GM12878 (cell line): ENCODE measurements at regions not wholly inside any gene's neighbourhood (a gene's known extent, or its start where the extent isn't known, plus 50 kb on each side); places are given as distances from the start of the nearest gene placed in this dataset.

ENCODE experiments used
- BHLHE40 ChIP-seq, 2 experiments: fragments of 450-650 bp in 1 of 2; IDR thresholded peaks; 2 replicates each; pipeline ENCODE4 v1.6.1; 2011 to 2017; ENCODE audit warnings: low read depth in 2 of 2, borderline replicate concordance in 1 of 2, improper control_type of control experiment in 1 of 2, low read length in 1 of 2, mild to moderate bottlenecking in 1 of 2
- CREM ChIP-seq: IDR thresholded peaks from 2 replicates; pipeline ENCODE4 v1.6.1; 2014; ENCODE audit warnings: antibody characterized with exemption, low read depth
- DPF2 ChIP-seq: fragments of 450-650 bp; IDR thresholded peaks from 2 replicates; pipeline ENCODE4 v1.6.1; 2017; ENCODE audit warnings: mild to moderate bottlenecking
- IRF5 ChIP-seq: fragments of 450-650 bp; IDR thresholded peaks from 2 replicates; pipeline ENCODE4 v1.6.1; 2017; ENCODE audit warnings: borderline replicate concordance
- JUNB ChIP-seq: IDR thresholded peaks from 2 replicates; pipeline ENCODE4 v1.6.1; 2016; ENCODE audit warnings: antibody characterized with exemption, mild to moderate bottlenecking
- KDM1A ChIP-seq: fragments of 200-600 bp; sonication (generic); IDR thresholded peaks from 2 replicates; pipeline ENCODE4 v1.6.1; 2016; ENCODE audit warnings: borderline replicate concordance
- MXI1 ChIP-seq: fragments of 150-350 bp; IDR thresholded peaks from 2 replicates; pipeline ENCODE4 v1.6.1; 2011; ENCODE audit warnings: low read depth, mild to moderate bottlenecking, inconsistent platforms, low read length, improper control_type of control experiment
- PAX8 ChIP-seq: fragments of 450-650 bp; IDR thresholded peaks from 2 replicates; pipeline ENCODE4 v1.6.1; 2017; ENCODE audit warnings: mild to moderate bottlenecking, moderate library complexity
- POLR2A ChIP-seq: IDR thresholded peaks from 2 replicates; pipeline ENCODE4 v1.6.1; 2011; ENCODE audit warnings: low read depth, mild to moderate bottlenecking, low read length
- POLR2AphosphoS5 ChIP-seq: IDR thresholded peaks from 2 replicates; pipeline ENCODE4 v1.6.1; 2011; ENCODE audit warnings: mild to moderate bottlenecking, low read length, inconsistent platforms
- REST ChIP-seq: IDR thresholded peaks from 2 replicates; pipeline ENCODE4 v1.6.1; 2012; ENCODE audit warnings: mild to moderate bottlenecking, low read depth, low read length
- ZBED1 ChIP-seq: IDR thresholded peaks from 2 replicates; pipeline ENCODE4 v1.6.1; 2016; ENCODE audit warnings: borderline replicate concordance
- TF ChIP-seq, protein P1 (sequence below), 3 experiments: IDR thresholded peaks in 2 of 3; conservative IDR thresholded peaks in 1 of 3; 2 replicates each; pipeline ENCODE4 v1.5.1; 2011; ENCODE audit warnings: low read depth in 3 of 3, low read length in 3 of 3, mild to moderate bottlenecking in 3 of 3, control low read depth in 2 of 3, moderate library complexity in 2 of 3, inconsistent platforms in 1 of 3, mixed read lengths in 1 of 3; ENCODE audit not compliant: control insufficient read depth in 2 of 3, insufficient read depth in 1 of 3; ENCODE audit errors: extremely low read depth in 1 of 3
- TF ChIP-seq, protein P2 (sequence below): fragments of 450-650 bp; IDR thresholded peaks from 2 replicates; pipeline ENCODE4 v1.6.1; 2017; ENCODE audit warnings: mild to moderate bottlenecking, moderate library complexity

DNA sequence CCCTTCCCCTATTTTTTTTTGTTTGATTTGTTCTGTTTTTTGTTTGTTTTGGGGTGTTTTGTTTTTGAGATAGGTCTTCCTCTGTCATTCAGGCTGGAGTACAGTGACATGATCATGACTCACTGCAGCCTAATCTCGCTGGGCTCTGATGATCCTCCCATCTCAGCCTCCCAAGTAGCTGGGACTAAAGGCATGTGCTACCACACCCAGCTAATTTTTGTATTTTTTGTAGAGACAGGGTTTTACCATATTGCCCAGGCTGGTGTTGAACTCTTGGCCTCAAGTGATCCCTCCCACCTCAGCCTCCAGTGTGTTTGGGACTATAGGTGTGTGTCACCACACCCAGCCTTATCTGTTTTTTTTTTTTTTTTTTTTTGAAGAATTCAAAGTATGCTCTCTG, 605.4 kb downstream of the DNAH5 start:
- TF ChIP-seq, protein P1, sequence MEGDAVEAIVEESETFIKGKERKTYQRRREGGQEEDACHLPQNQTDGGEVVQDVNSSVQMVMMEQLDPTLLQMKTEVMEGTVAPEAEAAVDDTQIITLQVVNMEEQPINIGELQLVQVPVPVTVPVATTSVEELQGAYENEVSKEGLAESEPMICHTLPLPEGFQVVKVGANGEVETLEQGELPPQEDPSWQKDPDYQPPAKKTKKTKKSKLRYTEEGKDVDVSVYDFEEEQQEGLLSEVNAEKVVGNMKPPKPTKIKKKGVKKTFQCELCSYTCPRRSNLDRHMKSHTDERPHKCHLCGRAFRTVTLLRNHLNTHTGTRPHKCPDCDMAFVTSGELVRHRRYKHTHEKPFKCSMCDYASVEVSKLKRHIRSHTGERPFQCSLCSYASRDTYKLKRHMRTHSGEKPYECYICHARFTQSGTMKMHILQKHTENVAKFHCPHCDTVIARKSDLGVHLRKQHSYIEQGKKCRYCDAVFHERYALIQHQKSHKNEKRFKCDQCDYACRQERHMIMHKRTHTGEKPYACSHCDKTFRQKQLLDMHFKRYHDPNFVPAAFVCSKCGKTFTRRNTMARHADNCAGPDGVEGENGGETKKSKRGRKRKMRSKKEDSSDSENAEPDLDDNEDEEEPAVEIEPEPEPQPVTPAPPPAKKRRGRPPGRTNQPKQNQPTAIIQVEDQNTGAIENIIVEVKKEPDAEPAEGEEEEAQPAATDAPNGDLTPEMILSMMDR (IDR thresholded peaks at IDR 0.05 in 2 of 3, conservative IDR thresholded peaks at IDR 0.05 in 1 of 3; ENCODE audit: control insufficient read depth in 2 of 3, extremely low read depth in 1 of 3, insufficient read depth in 1 of 3, low read depth in 3 of 3, low read length in 3 of 3), result no peak
- TF ChIP-seq IRF5, result no peak
- no peak for TF ChIP-seq CREM
- no peak for TF ChIP-seq JUNB
- TF ChIP-seq PAX8, result no peak
- TF ChIP-seq KDM1A, result no peak
- TF ChIP-seq MXI1, result no peak
- TF ChIP-seq, protein P2, sequence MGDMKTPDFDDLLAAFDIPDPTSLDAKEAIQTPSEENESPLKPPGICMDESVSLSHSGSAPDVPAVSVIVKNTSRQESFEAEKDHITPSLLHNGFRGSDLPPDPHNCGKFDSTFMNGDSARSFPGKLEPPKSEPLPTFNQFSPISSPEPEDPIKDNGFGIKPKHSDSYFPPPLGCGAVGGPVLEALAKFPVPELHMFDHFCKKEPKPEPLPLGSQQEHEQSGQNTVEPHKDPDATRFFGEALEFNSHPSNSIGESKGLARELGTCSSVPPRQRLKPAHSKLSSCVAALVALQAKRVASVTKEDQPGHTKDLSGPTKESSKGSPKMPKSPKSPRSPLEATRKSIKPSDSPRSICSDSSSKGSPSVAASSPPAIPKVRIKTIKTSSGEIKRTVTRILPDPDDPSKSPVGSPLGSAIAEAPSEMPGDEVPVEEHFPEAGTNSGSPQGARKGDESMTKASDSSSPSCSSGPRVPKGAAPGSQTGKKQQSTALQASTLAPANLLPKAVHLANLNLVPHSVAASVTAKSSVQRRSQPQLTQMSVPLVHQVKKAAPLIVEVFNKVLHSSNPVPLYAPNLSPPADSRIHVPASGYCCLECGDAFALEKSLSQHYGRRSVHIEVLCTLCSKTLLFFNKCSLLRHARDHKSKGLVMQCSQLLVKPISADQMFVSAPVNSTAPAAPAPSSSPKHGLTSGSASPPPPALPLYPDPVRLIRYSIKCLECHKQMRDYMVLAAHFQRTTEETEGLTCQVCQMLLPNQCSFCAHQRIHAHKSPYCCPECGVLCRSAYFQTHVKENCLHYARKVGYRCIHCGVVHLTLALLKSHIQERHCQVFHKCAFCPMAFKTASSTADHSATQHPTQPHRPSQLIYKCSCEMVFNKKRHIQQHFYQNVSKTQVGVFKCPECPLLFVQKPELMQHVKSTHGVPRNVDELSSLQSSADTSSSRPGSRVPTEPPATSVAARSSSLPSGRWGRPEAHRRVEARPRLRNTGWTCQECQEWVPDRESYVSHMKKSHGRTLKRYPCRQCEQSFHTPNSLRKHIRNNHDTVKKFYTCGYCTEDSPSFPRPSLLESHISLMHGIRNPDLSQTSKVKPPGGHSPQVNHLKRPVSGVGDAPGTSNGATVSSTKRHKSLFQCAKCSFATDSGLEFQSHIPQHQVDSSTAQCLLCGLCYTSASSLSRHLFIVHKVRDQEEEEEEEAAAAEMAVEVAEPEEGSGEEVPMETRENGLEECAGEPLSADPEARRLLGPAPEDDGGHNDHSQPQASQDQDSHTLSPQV, result no peak
- TF ChIP-seq BHLHE40 (IDR thresholded peaks at IDR 0.05; ENCODE audit: borderline replicate concordance in 1 of 2, low read depth in 2 of 2, low read length in 1 of 2), result no peak
- TF ChIP-seq DPF2, result no peak
- TF ChIP-seq ZBED1, result no peak
- TF ChIP-seq POLR2AphosphoS5, result no peak
- no peak for TF ChIP-seq REST
- TF ChIP-seq POLR2A, result no peak
